ENCODE measurements at regions not wholly inside any gene's neighbourhood (a gene's known extent, or its start where the extent isn't known, plus 50 kb on each side); places are given as distances from the start of the nearest gene placed in this dataset.

DNA sequence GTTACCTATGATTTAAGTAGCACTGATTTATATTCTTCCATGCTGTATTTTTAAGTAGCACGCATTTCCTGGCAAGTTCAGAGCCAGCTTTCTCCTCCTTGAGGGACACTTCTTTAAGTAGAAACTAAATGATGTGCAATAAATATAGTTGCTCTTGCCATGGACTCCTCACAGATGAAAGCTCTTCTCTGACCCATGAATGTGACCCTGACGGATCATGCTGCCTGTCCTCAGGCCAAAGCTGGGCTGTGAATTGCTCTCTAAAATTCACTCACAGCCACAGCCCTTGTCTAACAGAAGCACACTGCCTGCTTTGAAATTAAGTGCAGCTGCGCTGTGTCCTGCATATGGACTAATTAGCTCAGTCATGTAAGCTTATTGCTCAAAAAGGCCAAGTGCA lies 438.8 kb downstream of the PMP22 start:
- Histone ChIP-seq H3K4me2 (ENCODE audit: low read length) (no peak overlapping the region), H2AFZ (ENCODE audit: low read depth, low read length) (no peak overlapping the region)
- TF ChIP-seq POLR2AphosphoS5 (IDR thresholded peaks at IDR 0.05) (no peak), TAF1 (IDR thresholded peaks at IDR 0.05; ENCODE audit: low read depth) (no peak), EP300 (conservative IDR thresholded peaks at IDR 0.05; ENCODE audit: poor library complexity, severe bottlenecking) (no peak), MXI1 (conservative IDR thresholded peaks at IDR 0.05; ENCODE audit: poor library complexity, severe bottlenecking) (no peak), RAD21 (conservative IDR thresholded peaks at IDR 0.05) (no peak), EZH2 (IDR thresholded peaks at IDR 0.05; ENCODE audit: borderline replicate concordance, insufficient read depth, low read length, poor library complexity, severe bottlenecking) (no peak), SMC3 (conservative IDR thresholded peaks at IDR 0.05; ENCODE audit: poor library complexity) (no peak)
- TF ChIP-seq, protein P1, sequence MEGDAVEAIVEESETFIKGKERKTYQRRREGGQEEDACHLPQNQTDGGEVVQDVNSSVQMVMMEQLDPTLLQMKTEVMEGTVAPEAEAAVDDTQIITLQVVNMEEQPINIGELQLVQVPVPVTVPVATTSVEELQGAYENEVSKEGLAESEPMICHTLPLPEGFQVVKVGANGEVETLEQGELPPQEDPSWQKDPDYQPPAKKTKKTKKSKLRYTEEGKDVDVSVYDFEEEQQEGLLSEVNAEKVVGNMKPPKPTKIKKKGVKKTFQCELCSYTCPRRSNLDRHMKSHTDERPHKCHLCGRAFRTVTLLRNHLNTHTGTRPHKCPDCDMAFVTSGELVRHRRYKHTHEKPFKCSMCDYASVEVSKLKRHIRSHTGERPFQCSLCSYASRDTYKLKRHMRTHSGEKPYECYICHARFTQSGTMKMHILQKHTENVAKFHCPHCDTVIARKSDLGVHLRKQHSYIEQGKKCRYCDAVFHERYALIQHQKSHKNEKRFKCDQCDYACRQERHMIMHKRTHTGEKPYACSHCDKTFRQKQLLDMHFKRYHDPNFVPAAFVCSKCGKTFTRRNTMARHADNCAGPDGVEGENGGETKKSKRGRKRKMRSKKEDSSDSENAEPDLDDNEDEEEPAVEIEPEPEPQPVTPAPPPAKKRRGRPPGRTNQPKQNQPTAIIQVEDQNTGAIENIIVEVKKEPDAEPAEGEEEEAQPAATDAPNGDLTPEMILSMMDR (IDR thresholded peaks at IDR 0.05; ENCODE audit: poor library complexity, severe bottlenecking) = no peak
- TF ChIP-seq, protein P2, sequence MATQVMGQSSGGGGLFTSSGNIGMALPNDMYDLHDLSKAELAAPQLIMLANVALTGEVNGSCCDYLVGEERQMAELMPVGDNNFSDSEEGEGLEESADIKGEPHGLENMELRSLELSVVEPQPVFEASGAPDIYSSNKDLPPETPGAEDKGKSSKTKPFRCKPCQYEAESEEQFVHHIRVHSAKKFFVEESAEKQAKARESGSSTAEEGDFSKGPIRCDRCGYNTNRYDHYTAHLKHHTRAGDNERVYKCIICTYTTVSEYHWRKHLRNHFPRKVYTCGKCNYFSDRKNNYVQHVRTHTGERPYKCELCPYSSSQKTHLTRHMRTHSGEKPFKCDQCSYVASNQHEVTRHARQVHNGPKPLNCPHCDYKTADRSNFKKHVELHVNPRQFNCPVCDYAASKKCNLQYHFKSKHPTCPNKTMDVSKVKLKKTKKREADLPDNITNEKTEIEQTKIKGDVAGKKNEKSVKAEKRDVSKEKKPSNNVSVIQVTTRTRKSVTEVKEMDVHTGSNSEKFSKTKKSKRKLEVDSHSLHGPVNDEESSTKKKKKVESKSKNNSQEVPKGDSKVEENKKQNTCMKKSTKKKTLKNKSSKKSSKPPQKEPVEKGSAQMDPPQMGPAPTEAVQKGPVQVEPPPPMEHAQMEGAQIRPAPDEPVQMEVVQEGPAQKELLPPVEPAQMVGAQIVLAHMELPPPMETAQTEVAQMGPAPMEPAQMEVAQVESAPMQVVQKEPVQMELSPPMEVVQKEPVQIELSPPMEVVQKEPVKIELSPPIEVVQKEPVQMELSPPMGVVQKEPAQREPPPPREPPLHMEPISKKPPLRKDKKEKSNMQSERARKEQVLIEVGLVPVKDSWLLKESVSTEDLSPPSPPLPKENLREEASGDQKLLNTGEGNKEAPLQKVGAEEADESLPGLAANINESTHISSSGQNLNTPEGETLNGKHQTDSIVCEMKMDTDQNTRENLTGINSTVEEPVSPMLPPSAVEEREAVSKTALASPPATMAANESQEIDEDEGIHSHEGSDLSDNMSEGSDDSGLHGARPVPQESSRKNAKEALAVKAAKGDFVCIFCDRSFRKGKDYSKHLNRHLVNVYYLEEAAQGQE (IDR thresholded peaks at IDR 0.05; ENCODE audit: borderline replicate concordance) = no peak

DNA sequence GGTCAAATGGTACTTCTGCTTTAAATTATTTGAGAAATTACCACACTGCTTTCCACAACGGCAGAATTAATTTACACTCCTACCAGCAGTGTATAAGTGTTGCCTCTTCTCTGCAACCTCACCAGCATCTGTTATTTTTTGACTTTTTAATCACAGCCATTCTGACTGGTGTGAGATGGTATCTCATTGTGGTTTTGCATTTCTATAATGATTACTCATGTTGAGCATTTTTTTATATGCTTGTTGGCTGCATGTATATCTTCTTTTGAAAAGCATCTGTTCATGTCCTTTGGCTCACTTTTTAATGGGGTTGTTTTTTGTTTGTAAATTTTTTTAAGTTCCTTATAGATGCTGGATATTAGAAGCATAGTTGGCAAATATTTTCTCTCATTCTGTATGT lies 446.7 kb downstream of the PMP22 start:
- Histone ChIP-seq H4K20me1 (ENCODE audit: insufficient read depth) (no peaks in the 10 kb centered on the region), H3K9me2 (ENCODE audit: insufficient read depth, low read length) (no peaks in the 10 kb centered on the region), H3K9me3 (ENCODE audit: low read length) (no peaks in the 10 kb centered on the region), H3K79me2 (replicated peaks; ENCODE audit: insufficient read depth, low read length) (no peaks in the 10 kb centered on the region), H3K4me3 (ENCODE audit: low read length) (no peak overlapping the region), H3K4me2 (ENCODE audit: low read length) (no peak overlapping the region), H3K27me3 (ENCODE audit: insufficient read depth, low read depth, low read length) (no peaks in the 10 kb centered on the region), H2AFZ (ENCODE audit: low read depth, low read length) (no peak overlapping the region), H3K27ac (ENCODE audit: low read length) (no peak overlapping the region), H3K36me3 (ENCODE audit: insufficient read depth, low read length) (no peaks in the 10 kb centered on the region), H3F3A (ENCODE audit: insufficient read depth, low read length, poor library complexity, severe bottlenecking) (no peaks in the 10 kb centered on the region), H3K9ac (ENCODE audit: low read length) (no peak overlapping the region)
- no peak for TF ChIP-seq TAF1 (IDR thresholded peaks at IDR 0.05; ENCODE audit: low read depth)
- TF ChIP-seq SMC3 (conservative IDR thresholded peaks at IDR 0.05; ENCODE audit: poor library complexity) = no peak
- no peak for TF ChIP-seq EP300 (conservative IDR thresholded peaks at IDR 0.05; ENCODE audit: poor library complexity, severe bottlenecking)
- TF ChIP-seq RAD21 (conservative IDR thresholded peaks at IDR 0.05) = no peak
- no peak for TF ChIP-seq EZH2 (IDR thresholded peaks at IDR 0.05; ENCODE audit: borderline replicate concordance, insufficient read depth, low read length, poor library complexity, severe bottlenecking)
- TF ChIP-seq MXI1 (conservative IDR thresholded peaks at IDR 0.05; ENCODE audit: poor library complexity, severe bottlenecking) = no peak
- TF ChIP-seq POLR2AphosphoS5 (IDR thresholded peaks at IDR 0.05) = no peak
- TF ChIP-seq, protein P1 (IDR thresholded peaks at IDR 0.05; ENCODE audit: poor library complexity, severe bottlenecking) = no peak

More for the DNA sequence above, 438.8 kb downstream of the PMP22 start:
- Histone ChIP-seq H3K27ac (ENCODE audit: low read length) (no peak overlapping the region), H3K4me3 (ENCODE audit: low read length) (no peak overlapping the region), H3K9ac (ENCODE audit: low read length) (no peak overlapping the region), H3K79me2 (replicated peaks; ENCODE audit: insufficient read depth, low read length) (no peaks in the 10 kb centered on the region), H4K20me1 (ENCODE audit: insufficient read depth) (no peaks in the 10 kb centered on the region), H3K9me3 (ENCODE audit: low read length) (peaks cover 5% of the 10 kb centered on the region), H3F3A (ENCODE audit: insufficient read depth, low read length, poor library complexity, severe bottlenecking) (no peaks in the 10 kb centered on the region), H3K27me3 (ENCODE audit: insufficient read depth, low read depth, low read length) (no peaks in the 10 kb centered on the region), H3K9me2 (ENCODE audit: insufficient read depth, low read length) (no peaks in the 10 kb centered on the region), H3K36me3 (ENCODE audit: insufficient read depth, low read length) (no peaks in the 10 kb centered on the region)

Measured in neural cell (in vitro differentiated cells).